Epidermal melanocyte (primary cell): ENCODE measurements at regions not wholly inside any gene's neighbourhood (a gene's known extent, or its start where the extent isn't known, plus 50 kb on each side); places are given as distances from the start of the nearest gene placed in this dataset.
"Not testable (repeated sequence)": the region's sequence is repeated elsewhere in the genome, so short reads cannot be mapped to it uniquely, and the experiment has no call there.

Experiments
- DNase-seq: peaks from one replicate; pipeline ENCODE4 v3.0.0; 2011; ENCODE audit warnings: low spot score; ENCODE audit not compliant: insufficient read length

DNA sequence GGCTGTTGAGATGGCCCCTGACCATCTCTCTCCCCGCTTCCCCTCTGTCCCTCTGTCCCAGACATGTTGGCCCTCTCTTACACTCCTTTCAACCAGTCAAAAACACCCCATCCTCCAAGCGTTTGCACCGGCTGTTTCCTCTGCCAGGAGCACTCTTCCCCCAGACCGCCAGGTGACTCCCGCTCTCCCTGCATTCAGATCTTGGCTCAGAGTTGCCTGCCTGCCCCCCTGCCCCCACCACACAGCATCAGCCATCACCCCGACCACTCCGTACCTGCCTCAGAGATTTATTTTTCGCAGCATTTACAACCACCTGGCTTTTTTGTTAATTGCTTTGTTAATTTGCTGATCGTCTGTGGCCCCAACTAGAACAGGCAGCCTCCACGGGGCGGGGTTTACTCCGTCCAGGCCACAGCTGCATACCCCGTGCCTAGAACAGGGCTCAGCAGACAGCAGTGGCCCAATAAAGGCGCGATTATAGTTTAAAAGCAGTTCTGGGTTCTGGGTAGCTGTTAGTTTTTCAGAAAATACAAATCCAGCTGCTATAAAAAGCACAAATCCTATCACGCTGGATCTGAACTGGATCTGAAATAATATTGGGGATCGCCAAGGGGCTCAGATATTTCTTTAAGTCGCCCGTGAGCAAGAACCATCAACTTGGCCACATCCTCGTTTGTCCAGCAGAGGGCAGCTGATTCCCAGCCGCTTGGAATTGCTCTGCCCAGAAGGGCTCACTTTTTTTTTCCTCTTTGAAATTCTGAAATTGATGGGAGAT lies 173.6 kb downstream of the IRF8 start:
- peak; percentile 68 for DNase-seq

- DNase-seq, result no peak
These were observed 174.2 kb downstream of the IRF8 start for GRCh38 chr16:86073103-86073625.

- no peak for DNase-seq
These were observed 175.0 kb downstream of the IRF8 start for GRCh38 chr16:86073763-86074493.

GRCh38 chr16:86074651-86075487 lies 175.9 kb downstream of the IRF8 start:
- DNase-seq, result no peak

- DNase-seq, result no peak
These were observed 176.5 kb downstream of the IRF8 start for GRCh38 chr16:86075488-86075785.

DNA sequence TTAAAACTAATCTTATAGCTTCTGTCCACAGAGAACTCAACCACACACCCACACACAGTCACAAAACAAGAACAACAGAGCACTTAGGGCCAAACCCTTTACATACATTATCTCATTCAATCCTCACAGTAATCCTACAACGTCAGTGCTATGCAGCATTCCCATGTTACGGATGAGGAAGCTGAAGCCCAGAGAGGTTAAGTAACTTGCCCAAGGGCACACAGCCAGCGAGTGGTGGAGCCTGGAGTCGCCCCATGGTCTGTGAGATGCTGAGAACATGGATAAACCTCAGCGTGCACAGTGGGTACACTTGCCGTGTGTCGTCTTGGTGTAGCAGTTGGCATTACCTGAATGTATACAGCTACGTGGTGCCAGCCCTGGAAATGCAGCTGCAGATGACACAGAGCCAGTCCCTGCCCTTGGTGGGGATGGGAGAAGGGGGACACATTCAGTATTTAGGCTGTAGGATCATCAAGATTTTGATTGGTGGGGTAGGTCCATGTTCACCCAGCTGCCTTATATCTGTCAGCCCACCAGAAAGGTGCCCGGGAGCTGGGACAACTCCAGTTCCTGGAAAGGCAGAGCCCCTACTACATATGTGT lies 177.0 kb downstream of the IRF8 start:
- DNase-seq, result no peak

DNA sequence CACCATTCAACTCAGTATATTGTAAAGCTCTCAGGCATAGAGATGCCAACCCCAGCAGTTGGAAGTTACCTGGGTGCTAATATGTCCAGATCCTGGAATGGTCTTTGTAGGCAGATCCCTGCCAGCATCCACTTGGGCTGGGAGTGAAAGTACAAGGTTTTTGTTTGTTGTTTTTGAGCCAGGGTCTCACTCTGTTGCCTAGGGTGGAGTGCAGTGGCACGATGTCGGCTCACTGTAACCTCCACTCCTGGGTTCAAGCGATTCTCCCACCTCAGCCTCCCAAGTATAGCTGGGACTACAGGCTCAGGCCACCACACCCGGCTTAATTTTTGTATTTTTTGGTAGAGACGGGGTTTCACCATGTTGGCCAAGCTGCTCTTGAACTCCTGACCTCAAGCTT lies 177.6 kb downstream of the IRF8 start:
- DNase-seq, result no peak

GRCh38 chr16:86077243-86077940 lies 178.4 kb downstream of the IRF8 start:
- no peak for DNase-seq

GRCh38 chr16:86078121-86078600 lies 179.2 kb downstream of the IRF8 start:
- no peak for DNase-seq

DNA sequence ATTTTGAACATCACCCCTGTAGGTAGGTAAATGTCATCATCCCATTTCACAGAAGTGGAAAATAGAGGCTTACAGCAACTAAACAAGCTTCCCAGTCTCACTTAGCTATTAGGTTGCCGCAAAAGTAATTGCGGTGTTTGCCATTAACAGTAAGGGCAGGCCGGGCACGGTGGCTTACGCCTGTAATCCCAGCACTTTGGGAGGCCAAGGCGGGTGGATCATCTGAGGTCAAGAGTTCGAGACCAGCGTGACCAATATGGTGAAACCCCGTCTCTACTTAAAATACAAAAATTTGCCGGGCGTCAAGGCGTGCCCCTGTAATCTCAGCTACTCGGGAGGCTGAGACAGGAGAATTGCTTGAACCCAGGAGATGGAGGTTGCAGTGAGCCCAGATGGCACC lies 179.7 kb downstream of the IRF8 start:
- DNase-seq, result not testable (repeated sequence)

DNA sequence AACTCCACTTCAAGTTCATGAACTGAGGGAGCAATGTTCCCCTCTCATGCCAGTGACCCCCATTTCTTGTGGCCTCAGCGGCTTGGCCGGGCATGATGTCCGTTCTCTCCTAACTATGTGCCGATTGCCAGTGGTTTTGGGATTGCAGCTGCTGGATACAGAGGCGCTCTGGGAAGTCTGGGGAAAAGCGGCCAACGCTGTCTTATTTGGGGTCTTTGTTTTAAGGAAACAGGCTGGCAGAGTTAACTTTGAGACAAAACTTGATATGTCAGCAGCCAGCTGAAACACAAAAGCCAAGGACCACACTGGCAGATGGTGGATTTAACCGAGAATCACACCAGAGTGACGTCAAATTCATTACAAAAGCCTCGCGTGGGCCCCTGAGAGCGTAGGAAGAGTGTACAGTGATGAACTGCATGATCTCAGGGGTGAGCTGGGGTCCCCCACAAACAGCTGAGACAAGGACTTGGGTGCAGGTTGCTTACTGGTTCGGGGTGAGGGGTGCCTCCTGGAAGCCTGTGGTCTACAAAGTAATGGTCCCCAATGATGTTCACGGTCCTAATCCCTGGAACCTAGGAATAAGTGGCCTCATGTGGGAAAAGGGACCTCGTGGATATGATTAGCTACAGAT lies 180.4 kb downstream of the IRF8 start:
- DNase-seq, result no peak

DNA sequence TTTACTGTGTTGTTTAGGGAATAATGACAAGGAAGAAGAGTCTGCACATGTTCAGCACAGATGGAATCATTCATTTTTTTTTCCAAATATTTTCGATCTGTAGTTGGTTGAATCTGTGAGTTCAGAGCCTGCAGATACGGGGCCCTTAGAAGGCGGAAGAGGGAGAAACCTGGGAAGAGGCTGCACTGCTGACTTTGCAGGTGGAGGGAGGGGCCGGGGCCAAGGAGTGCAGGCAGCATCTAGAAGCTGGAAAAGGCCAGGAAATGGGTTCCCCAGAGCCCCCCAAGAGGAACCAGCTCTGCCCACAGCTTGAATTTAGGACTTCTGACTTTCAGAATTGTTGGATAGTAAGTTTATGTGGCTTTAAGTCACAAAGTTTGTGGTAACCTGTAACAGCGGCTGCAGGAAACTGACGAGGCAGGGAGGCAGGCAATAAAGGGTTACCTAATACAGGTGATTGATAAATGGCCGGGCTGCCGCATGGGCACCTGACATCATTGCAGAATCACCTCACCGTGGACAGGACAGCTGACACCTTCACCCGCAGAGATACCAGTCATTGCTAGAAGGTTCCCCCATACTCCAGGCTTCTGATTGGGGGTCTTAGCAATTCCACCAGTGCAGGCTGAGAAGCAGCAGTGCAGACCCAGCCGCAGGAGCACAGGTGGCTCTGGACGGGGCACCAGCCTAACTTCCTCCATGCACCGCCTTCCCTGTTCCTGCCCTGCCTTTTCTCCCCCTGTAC lies 181.3 kb downstream of the IRF8 start:
- no peak for DNase-seq

DNA sequence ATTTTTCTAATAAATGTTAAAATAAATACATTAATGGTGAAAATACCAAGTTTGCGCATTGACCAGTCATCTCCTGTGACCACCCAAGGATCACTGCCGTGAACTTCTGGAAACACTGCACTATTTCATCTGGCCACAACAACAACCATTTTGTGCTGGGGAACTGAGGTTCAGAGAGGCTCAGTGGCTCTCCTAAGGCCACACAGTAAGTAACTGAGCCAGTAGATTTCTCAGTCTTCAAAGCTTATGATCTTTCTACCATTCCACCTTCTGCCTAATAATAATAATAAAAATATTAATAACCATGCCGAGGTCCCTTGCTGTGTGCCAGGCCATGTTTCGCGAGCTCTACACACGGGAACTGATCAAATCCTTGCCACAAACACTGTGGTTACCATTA lies 182.0 kb downstream of the IRF8 start:
- DNase-seq, result no peak

DNA sequence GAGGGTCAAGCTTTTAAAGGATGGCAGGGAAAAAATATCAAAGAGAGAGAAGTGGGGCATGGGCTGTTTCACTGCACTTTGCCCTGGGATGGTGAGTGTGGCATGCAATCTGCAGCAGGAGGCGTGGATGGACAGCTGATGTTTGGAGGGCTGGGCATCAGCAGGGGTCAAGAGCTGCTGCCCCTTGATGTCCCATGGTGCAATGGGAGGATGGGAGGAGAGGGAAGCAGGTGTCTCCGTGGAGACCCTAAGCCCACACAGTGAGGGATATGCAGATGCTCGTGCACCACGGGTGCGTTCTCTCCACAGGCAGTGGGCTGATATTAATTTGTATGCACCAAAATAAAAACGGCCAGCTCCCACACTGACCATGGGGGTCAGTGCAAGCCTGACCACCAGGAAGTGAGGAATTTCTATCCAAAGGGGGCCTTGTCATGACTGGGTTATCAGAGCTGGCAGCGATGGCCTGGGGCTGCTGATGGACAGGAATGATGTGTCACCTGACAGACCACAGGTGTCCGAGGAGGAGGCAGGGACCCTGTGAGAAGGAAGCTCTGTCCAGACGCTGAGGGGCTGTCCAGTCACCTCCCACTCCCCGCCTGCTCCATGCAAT lies 183.6 kb downstream of the IRF8 start:
- DNase-seq, result no peak

DNA sequence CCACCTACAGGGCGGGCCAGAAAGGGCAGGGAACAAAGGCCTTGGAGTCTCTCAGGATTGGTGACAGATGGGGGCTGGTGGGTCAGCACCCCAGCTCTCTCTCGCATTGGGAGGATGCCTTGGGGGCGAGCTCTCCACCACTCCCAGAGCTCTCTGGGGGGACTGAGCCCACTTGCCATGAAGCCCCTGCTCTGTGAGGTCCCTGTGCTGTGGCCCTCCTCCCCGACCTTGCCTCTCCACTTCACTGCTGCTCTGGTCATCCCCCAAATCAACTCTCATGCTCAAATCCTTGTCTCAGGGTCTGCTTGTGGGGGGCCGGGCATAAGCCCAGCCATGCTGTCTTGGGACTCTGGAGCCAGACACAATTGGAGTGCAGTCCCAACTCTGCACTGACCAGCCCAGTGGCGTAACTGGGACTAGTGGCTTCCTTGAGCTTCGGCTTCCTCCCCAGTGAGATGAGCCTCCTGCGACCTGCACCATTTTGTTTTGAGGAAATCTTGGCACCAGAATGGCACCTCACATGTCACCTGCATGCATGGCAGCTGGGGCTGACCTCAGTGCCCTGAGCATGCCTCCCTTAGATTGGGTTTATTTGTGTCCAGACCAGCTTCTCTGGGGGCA lies 184.5 kb downstream of the IRF8 start:
- DNase-seq, result no peak

- no peak for DNase-seq
These were observed 186.2 kb downstream of the IRF8 start for GRCh38 chr16:86085161-86085611.

GRCh38 chr16:86085795-86086194 lies 186.8 kb downstream of the IRF8 start:
- DNase-seq, result no peak

GRCh38 chr16:86086471-86086870 lies 187.5 kb downstream of the IRF8 start:
- DNase-seq, result no peak
